Neural progenitor cell (in vitro differentiated cells): ENCODE measurements at regions not wholly inside any gene's neighbourhood (a gene's known extent, or its start where the extent isn't known, plus 50 kb on each side); places are given as distances from the start of the nearest gene placed in this dataset.
"Not testable (repeated sequence)": the region's sequence is repeated elsewhere in the genome, so short reads cannot be mapped to it uniquely, and the experiment has no call there.

Experiments used
- DNase-seq: peaks from one replicate; pipeline ENCODE4 v3.0.0-alpha.2; 2016; ENCODE audit warnings: low spot score
- H2AFZ ChIP-seq: fragments of 200-600 bp; sonication (generic); replicated peaks from 2 replicates; pipeline ENCODE4 v1.6.1; 2016; ENCODE audit warnings: antibody characterized with exemption
- H3F3A ChIP-seq: fragments of 200-600 bp; sonication (generic); 2 replicates; pipeline ENCODE4 v1.6.1; 2016; ENCODE audit warnings: antibody characterized with exemption, low read depth
- H3K27ac ChIP-seq: fragments of 200-600 bp; sonication (generic); 2 replicates; pipeline ENCODE4 v1.5.1; 2016; ENCODE audit warnings: mild to moderate bottlenecking
- H3K27me3 ChIP-seq: fragments of 200-600 bp; sonication (generic); 2 replicates; pipeline ENCODE4 v1.6.1; 2016; ENCODE audit warnings: mild to moderate bottlenecking, moderate library complexity
- H3K36me3 ChIP-seq: fragments of 200-600 bp; sonication (generic); 2 replicates; pipeline ENCODE4 v1.5.1; 2016
- H3K4me1 ChIP-seq: fragments of 200-600 bp; sonication (generic); 2 replicates; pipeline ENCODE4 v1.6.1; 2016; ENCODE audit warnings: mixed run types
- H3K4me2 ChIP-seq: fragments of 200-600 bp; sonication (generic); 2 replicates; pipeline ENCODE4 v1.6.1; 2016
- H3K4me3 ChIP-seq: fragments of 200-600 bp; sonication (generic); 2 replicates; pipeline ENCODE4 v1.5.1; 2016
- H3K79me2 ChIP-seq: fragments of 200-600 bp; sonication (generic); 2 replicates; pipeline ENCODE4 v1.6.1; 2016; ENCODE audit warnings: low read depth
- H3K9ac ChIP-seq: fragments of 200-600 bp; sonication (generic); 2 replicates; pipeline ENCODE4 v1.6.1; 2016
- H3K9me3 ChIP-seq: fragments of 200-600 bp; sonication (generic); 2 replicates; pipeline ENCODE4 v1.5.1; 2016; ENCODE audit warnings: low read depth
- H4K20me1 ChIP-seq: fragments of 200-600 bp; sonication (generic); 2 replicates; pipeline ENCODE4 v1.6.1; 2016; ENCODE audit warnings: low read depth
- H3K27ac Mint-ChIP-seq: 3 replicates; pipeline ENCODE4 v1.8.0; 2021; ENCODE audit warnings: mixed read lengths
- H3K27me3 Mint-ChIP-seq: 2 replicates; pipeline ENCODE4 v1.8.0; 2022; ENCODE audit warnings: low read depth, mild to moderate bottlenecking, inconsistent platforms, moderate library complexity, mixed read lengths; ENCODE audit not compliant: insufficient read depth
- H3K36me3 Mint-ChIP-seq: 3 replicates; pipeline ENCODE4 v1.8.0; 2021; ENCODE audit warnings: mixed read lengths
- H3K4me1 Mint-ChIP-seq: 3 replicates; pipeline ENCODE4 v1.8.0; 2021; ENCODE audit warnings: mixed read lengths
- H3K4me3 Mint-ChIP-seq: 3 replicates; pipeline ENCODE4 v1.8.0; 2021; ENCODE audit warnings: mild to moderate bottlenecking, moderate library complexity, mixed read lengths
- H3K9me3 Mint-ChIP-seq: 3 replicates; pipeline ENCODE4 v1.8.0; 2020; ENCODE audit warnings: mixed read lengths
- CTCF ChIP-seq: fragments of 200-600 bp; sonication (generic); IDR thresholded peaks from 2 replicates; pipeline ENCODE4 v1.5.1; 2017; ENCODE audit warnings: antibody characterized with exemption, mild to moderate bottlenecking
- EZH2 ChIP-seq: fragments of 200-600 bp; sonication (generic); IDR thresholded peaks from 2 replicates; pipeline ENCODE4 v1.6.1; 2017; ENCODE audit warnings: antibody characterized with exemption, mild to moderate bottlenecking, moderate library complexity
- EZH2phosphoT487 ChIP-seq: fragments of 200-600 bp; sonication (generic); IDR thresholded peaks from 2 replicates; pipeline ENCODE4 v1.6.1; 2017; ENCODE audit warnings: antibody characterized with exemption

GRCh38 chr20:29301624-29302259 is 1955.7 kb upstream of the DEFB115 start:
- Histone ChIP-seq H3K4me2 (no peak overlapping the region), H3K4me3 (no peak overlapping the region), H3F3A (no peaks in the 10 kb centered on the region), H3K79me2 (no peaks in the 10 kb centered on the region), H4K20me1 (no peaks in the 10 kb centered on the region), H3K27me3 (no peaks in the 10 kb centered on the region), H3K36me3 (no peaks in the 10 kb centered on the region), H2AFZ (no peak overlapping the region), H3K9me3 (no peaks in the 10 kb centered on the region), H3K27ac (no peak overlapping the region), H3K4me1 (no peaks in the 10 kb centered on the region), H3K9ac (no peak overlapping the region)
- DNase-seq, result no peak
- H3K27me3 Mint-ChIP-seq, result peaks cover 2% of the 10 kb centered on the region
- peaks cover 3% of the 10 kb centered on the region for H3K36me3 Mint-ChIP-seq
- peaks cover 60% of the 10 kb centered on the region for H3K9me3 Mint-ChIP-seq
- no peaks in the 10 kb centered on the region for H3K4me1 Mint-ChIP-seq
- TF ChIP-seq EZH2phosphoT487 (no peak), EZH2 (no peak), CTCF (no peak)
- no peak overlapping the region for H3K4me3 Mint-ChIP-seq
- H3K27ac Mint-ChIP-seq, result no peak overlapping the region

- no peak overlapping the region for H3K9ac ChIP-seq
- no peak overlapping the region for H3K4me2 ChIP-seq
- no peaks in the 10 kb centered on the region for H3F3A ChIP-seq
- H3K4me3 ChIP-seq, result no peak overlapping the region
- Mint-ChIP-seq H3K27ac (no peak overlapping the region), H3K4me3 (no peak overlapping the region), H3K4me1 (no peaks in the 10 kb centered on the region), H3K36me3 (peaks cover 3% of the 10 kb centered on the region), H3K9me3 (peaks cover 61% of the 10 kb centered on the region), H3K27me3 (peaks cover 5% of the 10 kb centered on the region)
- no peak for DNase-seq
- H3K27ac ChIP-seq, result no peak overlapping the region
- no peaks in the 10 kb centered on the region for H3K4me1 ChIP-seq
- no peak overlapping the region for H2AFZ ChIP-seq
- H3K27me3 ChIP-seq, result no peaks in the 10 kb centered on the region
- no peak for TF ChIP-seq EZH2
- TF ChIP-seq CTCF, result no peak
- no peak for TF ChIP-seq EZH2phosphoT487
- no peaks in the 10 kb centered on the region for H4K20me1 ChIP-seq
- no peaks in the 10 kb centered on the region for H3K79me2 ChIP-seq
- H3K9me3 ChIP-seq, result no peaks in the 10 kb centered on the region
- H3K36me3 ChIP-seq, result no peaks in the 10 kb centered on the region
Observed at GRCh38 chr20:29302979-29303644, 1954.4 kb upstream of the DEFB115 start.

- Histone ChIP-seq H3K27ac (no peak overlapping the region), H3F3A (no peaks in the 10 kb centered on the region), H3K4me1 (no peaks in the 10 kb centered on the region), H3K79me2 (no peaks in the 10 kb centered on the region), H3K36me3 (no peaks in the 10 kb centered on the region), H3K4me3 (no peak overlapping the region), H3K9me3 (no peaks in the 10 kb centered on the region), H4K20me1 (no peaks in the 10 kb centered on the region), H3K27me3 (no peaks in the 10 kb centered on the region), H3K4me2 (no peak overlapping the region), H3K9ac (no peak overlapping the region), H2AFZ (no peak overlapping the region)
- no peak for TF ChIP-seq EZH2
- H3K4me1 Mint-ChIP-seq, result no peaks in the 10 kb centered on the region
- no peak for DNase-seq
- peaks cover 2% of the 10 kb centered on the region for H3K36me3 Mint-ChIP-seq
- peaks cover 66% of the 10 kb centered on the region for H3K9me3 Mint-ChIP-seq
- no peak overlapping the region for H3K4me3 Mint-ChIP-seq
- H3K27ac Mint-ChIP-seq, result no peak overlapping the region
- H3K27me3 Mint-ChIP-seq, result peaks cover 3% of the 10 kb centered on the region
Observed at GRCh38 chr20:29306390-29307072, 1950.9 kb upstream of the DEFB115 start.

GRCh38 chr20:29307484-29307883 is 1950.0 kb upstream of the DEFB115 start:
- H3K79me2 ChIP-seq, H3K27me3 ChIP-seq, H4K20me1 ChIP-seq, H3K36me3 ChIP-seq, H3K4me1 Mint-ChIP-seq, H3K36me3 Mint-ChIP-seq, H3K9ac ChIP-seq, H2AFZ ChIP-seq, H3K27ac ChIP-seq, H3K27me3 Mint-ChIP-seq, H3K27ac Mint-ChIP-seq, H3K4me3 Mint-ChIP-seq, DNase-seq, H3K4me2 ChIP-seq, H3K4me3 ChIP-seq, H3F3A ChIP-seq, H3K9me3 ChIP-seq, H3K4me1 ChIP-seq: not testable (repeated sequence)
- peaks cover 70% of the 10 kb centered on the region for H3K9me3 Mint-ChIP-seq

GRCh38 chr20:29308956-29309355 is 1948.5 kb upstream of the DEFB115 start:
- not testable (repeated sequence) for H3K4me3 ChIP-seq, H3K27me3 Mint-ChIP-seq, DNase-seq, H3K27me3 ChIP-seq, H3K4me2 ChIP-seq, H3K4me1 ChIP-seq, H3K36me3 Mint-ChIP-seq, H2AFZ ChIP-seq, H3K4me1 Mint-ChIP-seq, H3K27ac ChIP-seq, H3K27ac Mint-ChIP-seq, H3F3A ChIP-seq, H3K9me3 ChIP-seq, H3K4me3 Mint-ChIP-seq, H4K20me1 ChIP-seq, H3K36me3 ChIP-seq, H3K9ac ChIP-seq, H3K79me2 ChIP-seq
- peaks cover 74% of the 10 kb centered on the region for H3K9me3 Mint-ChIP-seq

GRCh38 chr20:29309481-29309880 is 1948.0 kb upstream of the DEFB115 start:
- H3K4me3 ChIP-seq, H3K4me1 Mint-ChIP-seq, H3K36me3 ChIP-seq, H3K27ac Mint-ChIP-seq, H3K36me3 Mint-ChIP-seq, H3F3A ChIP-seq, DNase-seq, H3K79me2 ChIP-seq, H3K27ac ChIP-seq, H4K20me1 ChIP-seq, H3K9me3 ChIP-seq, H3K27me3 ChIP-seq, H3K4me3 Mint-ChIP-seq, H3K4me2 ChIP-seq, H3K27me3 Mint-ChIP-seq, H3K9ac ChIP-seq, H2AFZ ChIP-seq, H3K4me1 ChIP-seq: not testable (repeated sequence)
- peaks cover 77% of the 10 kb centered on the region for H3K9me3 Mint-ChIP-seq
